T-helper 1 cell treated with Interleukin-12 subunit alpha and Interleukin-12 subunit beta and Interleukin-4 antibody, amounts not matched to agents 30 μg/mL and 1 μg/mL, for 36 hours (primary cell): ENCODE measurements at regions not wholly inside any gene's neighbourhood (a gene's known extent, or its start where the extent isn't known, plus 50 kb on each side); places are given as distances from the start of the nearest gene placed in this dataset.
"Not testable (repeated sequence)": the region's sequence is repeated elsewhere in the genome, so short reads cannot be mapped to it uniquely, and the experiment has no call there.

Source experiments
- H3K27ac Mint-ChIP-seq: one replicate; pipeline ENCODE4 v1.8.0; 2021; ENCODE audit warnings: mild to moderate bottlenecking, mixed read lengths
- H3K27me3 Mint-ChIP-seq: one replicate; pipeline ENCODE4 v1.8.0; 2021; ENCODE audit warnings: low read depth, mixed read lengths
- H3K36me3 Mint-ChIP-seq: one replicate; pipeline ENCODE4 v1.8.0; 2021; ENCODE audit warnings: low read depth, mixed read lengths
- H3K4me1 Mint-ChIP-seq: one replicate; pipeline ENCODE4 v1.8.0; 2021; ENCODE audit warnings: low read depth, mixed read lengths
- H3K4me3 Mint-ChIP-seq: one replicate; pipeline ENCODE4 v1.8.0; 2021; ENCODE audit warnings: mild to moderate bottlenecking, moderate library complexity, mixed read lengths
- H3K9me3 Mint-ChIP-seq: one replicate; pipeline ENCODE4 v1.8.0; 2021; ENCODE audit warnings: mixed read lengths

- H3K27me3 Mint-ChIP-seq, H3K9me3 Mint-ChIP-seq, H3K36me3 Mint-ChIP-seq, H3K27ac Mint-ChIP-seq, H3K4me1 Mint-ChIP-seq, H3K4me3 Mint-ChIP-seq: not testable (repeated sequence)
These were observed 124.0 kb downstream of the SPATA31A6 start for GRCh38 chr9:42307449-42307848.

- not testable (repeated sequence) for H3K4me1 Mint-ChIP-seq, H3K27ac Mint-ChIP-seq, H3K4me3 Mint-ChIP-seq, H3K27me3 Mint-ChIP-seq, H3K9me3 Mint-ChIP-seq, H3K36me3 Mint-ChIP-seq
These were observed 127.5 kb downstream of the SPATA31A6 start for GRCh38 chr9:42310972-42311371.

GRCh38 chr9:42316026-42316425 lies 132.6 kb downstream of the SPATA31A6 start:
- H3K27me3 Mint-ChIP-seq, H3K4me1 Mint-ChIP-seq, H3K36me3 Mint-ChIP-seq: not testable (repeated sequence)

GRCh38 chr9:42317677-42318076 lies 134.2 kb downstream of the SPATA31A6 start:
- not testable (repeated sequence) for H3K4me3 Mint-ChIP-seq, H3K4me1 Mint-ChIP-seq, H3K9me3 Mint-ChIP-seq, H3K27ac Mint-ChIP-seq, H3K36me3 Mint-ChIP-seq, H3K27me3 Mint-ChIP-seq

More at GRCh38 chr9:42316026-42316425, 132.6 kb downstream of the SPATA31A6 start:
- not testable (repeated sequence) for H3K9me3 Mint-ChIP-seq, H3K27ac Mint-ChIP-seq, H3K4me3 Mint-ChIP-seq

- not testable (repeated sequence) for H3K4me3 Mint-ChIP-seq, H3K4me1 Mint-ChIP-seq, H3K27ac Mint-ChIP-seq, H3K27me3 Mint-ChIP-seq, H3K9me3 Mint-ChIP-seq, H3K36me3 Mint-ChIP-seq
These were observed 139.8 kb downstream of the SPATA31A6 start for GRCh38 chr9:42323084-42323809.

GRCh38 chr9:42325142-42325541 lies 141.7 kb downstream of the SPATA31A6 start:
- H3K27ac Mint-ChIP-seq, H3K9me3 Mint-ChIP-seq, H3K4me1 Mint-ChIP-seq, H3K4me3 Mint-ChIP-seq, H3K27me3 Mint-ChIP-seq, H3K36me3 Mint-ChIP-seq: not testable (repeated sequence)

- not testable (repeated sequence) for H3K4me3 Mint-ChIP-seq, H3K4me1 Mint-ChIP-seq, H3K27me3 Mint-ChIP-seq, H3K27ac Mint-ChIP-seq, H3K9me3 Mint-ChIP-seq, H3K36me3 Mint-ChIP-seq
These were observed 142.1 kb downstream of the SPATA31A6 start for GRCh38 chr9:42325561-42325960.

- H3K4me1 Mint-ChIP-seq, H3K27ac Mint-ChIP-seq, H3K4me3 Mint-ChIP-seq, H3K27me3 Mint-ChIP-seq, H3K36me3 Mint-ChIP-seq, H3K9me3 Mint-ChIP-seq: not testable (repeated sequence)
These were observed 143.0 kb downstream of the SPATA31A6 start for GRCh38 chr9:42326482-42326881.

- not testable (repeated sequence) for H3K4me3 Mint-ChIP-seq, H3K9me3 Mint-ChIP-seq, H3K36me3 Mint-ChIP-seq, H3K4me1 Mint-ChIP-seq, H3K27ac Mint-ChIP-seq, H3K27me3 Mint-ChIP-seq
These were observed 151.9 kb downstream of the SPATA31A6 start for GRCh38 chr9:42335342-42335741.

- H3K27ac Mint-ChIP-seq, H3K36me3 Mint-ChIP-seq, H3K9me3 Mint-ChIP-seq: not testable (repeated sequence)
These were observed 152.7 kb downstream of the SPATA31A6 start for GRCh38 chr9:42335984-42336657.

GRCh38 chr9:42338275-42338674 lies 154.8 kb downstream of the SPATA31A6 start:
- not testable (repeated sequence) for H3K27ac Mint-ChIP-seq, H3K9me3 Mint-ChIP-seq, H3K36me3 Mint-ChIP-seq, H3K27me3 Mint-ChIP-seq, H3K4me3 Mint-ChIP-seq, H3K4me1 Mint-ChIP-seq

More at GRCh38 chr9:42335984-42336657, 152.7 kb downstream of the SPATA31A6 start:
- H3K27me3 Mint-ChIP-seq, H3K4me3 Mint-ChIP-seq, H3K4me1 Mint-ChIP-seq: not testable (repeated sequence)

GRCh38 chr9:42339671-42340434 lies 156.4 kb downstream of the SPATA31A6 start:
- not testable (repeated sequence) for H3K27ac Mint-ChIP-seq, H3K4me3 Mint-ChIP-seq, H3K27me3 Mint-ChIP-seq, H3K4me1 Mint-ChIP-seq, H3K9me3 Mint-ChIP-seq, H3K36me3 Mint-ChIP-seq

- not testable (repeated sequence) for H3K27ac Mint-ChIP-seq, H3K4me1 Mint-ChIP-seq, H3K36me3 Mint-ChIP-seq, H3K9me3 Mint-ChIP-seq, H3K4me3 Mint-ChIP-seq, H3K27me3 Mint-ChIP-seq
These were observed 156.9 kb downstream of the SPATA31A6 start for GRCh38 chr9:42340435-42340723.

- H3K36me3 Mint-ChIP-seq, H3K9me3 Mint-ChIP-seq, H3K4me1 Mint-ChIP-seq, H3K27ac Mint-ChIP-seq, H3K27me3 Mint-ChIP-seq, H3K4me3 Mint-ChIP-seq: not testable (repeated sequence)
These were observed 158.4 kb downstream of the SPATA31A6 start for GRCh38 chr9:42341860-42342259.

- H3K4me3 Mint-ChIP-seq, H3K4me1 Mint-ChIP-seq, H3K9me3 Mint-ChIP-seq, H3K36me3 Mint-ChIP-seq, H3K27me3 Mint-ChIP-seq, H3K27ac Mint-ChIP-seq: not testable (repeated sequence)
These were observed 158.8 kb downstream of the SPATA31A6 start for GRCh38 chr9:42342297-42342696.
